Transverse colon (tissue), 4 donors: ENCODE measurements at regions not wholly inside any gene's neighbourhood (a gene's known extent, or its start where the extent isn't known, plus 50 kb on each side); places are given as distances from the start of the nearest gene placed in this dataset.

Experiments used
- DNase-seq: peaks from one replicate; pipeline ENCODE4 v3.0.0-alpha.2; 2019
- H3K27ac ChIP-seq, 4 donors: fragments of 200-600 bp; sonication (generic); 2 replicates each; pipeline ENCODE4 v1.5.1; 2016 to 2018; ENCODE audit warnings: inconsistent platforms in 4 of 4
- H3K27me3 ChIP-seq: fragments of 200-600 bp; sonication (generic); 2 replicates; pipeline ENCODE4 v1.5.1; 2017; ENCODE audit warnings: inconsistent platforms
- H3K36me3 ChIP-seq, 4 donors: fragments of 200-600 bp; sonication (generic); 2 replicates each; pipeline ENCODE4 v1.5.1; 2017 to 2019; ENCODE audit warnings: inconsistent platforms in 4 of 4
- H3K4me1 ChIP-seq, 4 donors: fragments of 200-600 bp; sonication (generic); 2 replicates each; pipeline ENCODE4 v1.5.1; 2017 to 2020; ENCODE audit warnings: inconsistent platforms in 4 of 4
- H3K4me3 ChIP-seq, 4 donors: fragments of 200-600 bp; sonication (generic); 1 replicate in 1 of 4; 2 replicates in 3 of 4; pipeline versions ENCODE4 v1.5.1 to v1.6.1; 2017 to 2019; ENCODE audit warnings: inconsistent platforms in 4 of 4
- H3K9me3 ChIP-seq, 2 donors: fragments of 200-600 bp; sonication (generic); 2 replicates each; pipeline ENCODE4 v1.5.1; 2017 to 2019; ENCODE audit warnings: inconsistent platforms in 2 of 2
- EP300 ChIP-seq: sonication (generic); formaldehyde crosslinking; IDR thresholded peaks from one replicate; pipeline ENCODE4 v1.6.1; 2017; ENCODE audit warnings: antibody characterized with exemption, low read depth
- POLR2A ChIP-seq: fragments of 450-650 bp; IDR thresholded peaks from one replicate; pipeline ENCODE4 v1.6.1; 2016; ENCODE audit warnings: antibody characterized with exemption, mild to moderate bottlenecking, moderate library complexity
- POLR2AphosphoS5 ChIP-seq, 3 donors: sonication (generic); formaldehyde crosslinking; IDR thresholded peaks; one replicate each; pipeline ENCODE4 v1.6.1; 2016; ENCODE audit warnings: antibody characterized with exemption in 3 of 3
- WGBS, 2 donors: methylation state at CpG; one replicate each; pipeline ENCODE4 v1.1.5; 2018; ENCODE audit warnings: low coverage in 1 of 2; 5-methylcytosine and 5-hydroxymethylcytosine counted together
- in situ Hi-C, 4 donors: fragments of 200-750 bp; cut with MboI; loops; one replicate each; pipeline versions ENCODE4 v1.15.0 to v1.15.1; 2017; ENCODE audit warnings: low sequenced_read_pairs in 3 of 4, low pct_ligation_motif_present in 1 of 4, low pct_unique_long_range_greater_than_20kb in 1 of 4
- intact Hi-C: fragments of 100-400 bp; cut with DNase I; formaldehyde crosslinking; loops from one replicate; pipeline ENCODE4 v1.15.1; 2023; ENCODE audit warnings: low total_unique reads
- TF ChIP-seq, protein P1 (sequence below), 5 experiments: fragments of 200-600 bp in 3 of 5; fragments of 450-650 bp in 2 of 5; sonication (generic) in 3 of 5; IDR thresholded peaks; 1 replicate in 2 of 5; 2 replicates in 3 of 5; pipeline ENCODE4 v1.5.1; 2016 to 2017; ENCODE audit warnings: antibody characterized with exemption in 5 of 5, inconsistent platforms in 3 of 5, mild to moderate bottlenecking in 2 of 5, moderate library complexity in 1 of 5

DNA sequence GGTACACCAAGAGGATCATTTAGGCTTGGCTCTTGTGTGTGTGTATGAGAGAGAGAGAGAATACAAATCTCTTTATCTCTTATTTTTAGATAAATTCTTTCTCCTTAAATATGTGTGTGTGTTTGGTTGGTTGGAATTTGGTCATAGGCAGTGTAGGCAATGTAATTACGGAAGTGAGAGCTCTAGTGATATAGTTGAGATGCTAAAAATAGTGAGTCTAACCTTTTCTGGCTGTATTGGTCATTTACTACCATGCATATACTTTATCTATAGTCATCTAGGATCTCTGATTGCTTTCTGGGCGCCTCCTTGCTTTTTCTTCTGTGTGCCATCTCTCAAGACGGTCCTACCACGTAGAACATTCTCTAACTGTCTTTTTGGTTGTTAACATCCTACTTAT lies 250.2 kb downstream of the NUF2 start:
- TF ChIP-seq, protein P1, sequence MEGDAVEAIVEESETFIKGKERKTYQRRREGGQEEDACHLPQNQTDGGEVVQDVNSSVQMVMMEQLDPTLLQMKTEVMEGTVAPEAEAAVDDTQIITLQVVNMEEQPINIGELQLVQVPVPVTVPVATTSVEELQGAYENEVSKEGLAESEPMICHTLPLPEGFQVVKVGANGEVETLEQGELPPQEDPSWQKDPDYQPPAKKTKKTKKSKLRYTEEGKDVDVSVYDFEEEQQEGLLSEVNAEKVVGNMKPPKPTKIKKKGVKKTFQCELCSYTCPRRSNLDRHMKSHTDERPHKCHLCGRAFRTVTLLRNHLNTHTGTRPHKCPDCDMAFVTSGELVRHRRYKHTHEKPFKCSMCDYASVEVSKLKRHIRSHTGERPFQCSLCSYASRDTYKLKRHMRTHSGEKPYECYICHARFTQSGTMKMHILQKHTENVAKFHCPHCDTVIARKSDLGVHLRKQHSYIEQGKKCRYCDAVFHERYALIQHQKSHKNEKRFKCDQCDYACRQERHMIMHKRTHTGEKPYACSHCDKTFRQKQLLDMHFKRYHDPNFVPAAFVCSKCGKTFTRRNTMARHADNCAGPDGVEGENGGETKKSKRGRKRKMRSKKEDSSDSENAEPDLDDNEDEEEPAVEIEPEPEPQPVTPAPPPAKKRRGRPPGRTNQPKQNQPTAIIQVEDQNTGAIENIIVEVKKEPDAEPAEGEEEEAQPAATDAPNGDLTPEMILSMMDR (IDR thresholded peaks at IDR 0.05) = no peak
- TF ChIP-seq POLR2AphosphoS5 (IDR thresholded peaks at IDR 0.05) = no peak
- TF ChIP-seq EP300 = no peak
- TF ChIP-seq POLR2A = no peak
- in situ Hi-C loops (no loop called here), intact Hi-C loops (no loop called here)
- Histone ChIP-seq H3K27me3 (no peaks in the 10 kb centered on the region), H3K4me3 (no peak overlapping the region), H3K27ac (no peak overlapping the region), H3K4me1 (no peaks in the 10 kb centered on the region), H3K9me3 (no peaks in the 10 kb centered on the region), H3K36me3 (no peaks in the 10 kb centered on the region)
- no peak for DNase-seq
- 85 to 91% methylated on average over 4 of the region's 4 CpGs for WGBS, 2 donors

DNA sequence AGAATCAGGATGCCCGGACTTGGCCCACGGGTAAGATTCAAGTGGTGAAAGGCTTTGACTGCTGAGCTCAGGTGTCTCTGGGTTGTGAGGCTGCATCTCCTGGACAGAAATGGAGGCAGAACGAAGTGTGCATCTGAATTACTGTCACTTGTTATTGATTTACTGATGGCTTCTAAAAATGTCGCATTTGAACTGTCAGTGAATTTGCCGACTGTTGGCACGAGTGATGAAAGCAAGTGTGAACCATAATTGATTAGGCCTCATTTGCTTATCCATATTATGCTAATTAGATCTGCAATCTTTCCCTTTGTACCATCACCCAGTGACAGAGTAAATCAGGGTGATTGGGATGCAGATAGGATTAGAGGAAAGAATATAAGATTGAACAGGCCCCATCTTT lies 252.4 kb downstream of the NUF2 start:
- intact Hi-C loops = no loop called here
- DNase-seq = no peak
- Histone ChIP-seq H3K4me1 (no peaks in the 10 kb centered on the region), H3K27me3 (no peaks in the 10 kb centered on the region), H3K36me3 (no peaks in the 10 kb centered on the region), H3K4me3 (no peak overlapping the region), H3K27ac (no peak overlapping the region), H3K9me3 (no peaks in the 10 kb centered on the region)
- TF ChIP-seq EP300 (no peak), POLR2A (no peak), POLR2AphosphoS5 (IDR thresholded peaks at IDR 0.05) (no peak)
- TF ChIP-seq, protein P1 (IDR thresholded peaks at IDR 0.05) = no peak
- 86 to 92% methylated on average over 6 of the region's 6 CpGs for WGBS, 2 donors
- in situ Hi-C loops = no loop called here

DNA sequence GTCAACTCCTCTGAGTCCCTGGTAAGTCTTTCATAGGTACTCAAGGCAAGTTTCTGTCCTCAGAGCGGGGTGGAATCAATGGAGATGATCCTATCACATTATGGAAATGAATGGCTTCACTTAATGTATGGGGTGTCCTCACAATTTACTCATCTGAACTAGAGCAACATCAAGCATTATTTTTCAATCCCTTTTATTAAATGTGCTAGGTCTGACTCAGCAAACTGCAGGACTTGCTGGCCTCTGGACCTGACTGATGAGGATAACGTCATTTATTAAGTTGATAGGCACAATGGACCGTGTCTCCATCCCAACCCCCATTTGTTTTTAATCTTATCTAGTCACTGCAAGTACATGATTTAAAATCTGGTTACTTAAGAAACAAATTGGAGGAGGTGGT lies 259.2 kb downstream of the NUF2 start:
- intact Hi-C loops (no loop called here), in situ Hi-C loops (no loop called here)
- Histone ChIP-seq H3K4me3 (no peak overlapping the region), H3K27ac (no peak overlapping the region), H3K27me3 (no peaks in the 10 kb centered on the region), H3K9me3 (no peaks in the 10 kb centered on the region), H3K36me3 (no peaks in the 10 kb centered on the region), H3K4me1 (peaks cover 0 to 3% (median 0%) of the 10 kb centered on the region in 4 donors)
- 72 to 75% methylated on average over 2 to 3 of the region's 3 CpGs for WGBS, 2 donors
- no peak for DNase-seq
- TF ChIP-seq EP300 = no peak
- TF ChIP-seq, protein P1 (IDR thresholded peaks at IDR 0.05) = no peak
- TF ChIP-seq POLR2A = no peak
- TF ChIP-seq POLR2AphosphoS5 (IDR thresholded peaks at IDR 0.05) = no peak

DNA sequence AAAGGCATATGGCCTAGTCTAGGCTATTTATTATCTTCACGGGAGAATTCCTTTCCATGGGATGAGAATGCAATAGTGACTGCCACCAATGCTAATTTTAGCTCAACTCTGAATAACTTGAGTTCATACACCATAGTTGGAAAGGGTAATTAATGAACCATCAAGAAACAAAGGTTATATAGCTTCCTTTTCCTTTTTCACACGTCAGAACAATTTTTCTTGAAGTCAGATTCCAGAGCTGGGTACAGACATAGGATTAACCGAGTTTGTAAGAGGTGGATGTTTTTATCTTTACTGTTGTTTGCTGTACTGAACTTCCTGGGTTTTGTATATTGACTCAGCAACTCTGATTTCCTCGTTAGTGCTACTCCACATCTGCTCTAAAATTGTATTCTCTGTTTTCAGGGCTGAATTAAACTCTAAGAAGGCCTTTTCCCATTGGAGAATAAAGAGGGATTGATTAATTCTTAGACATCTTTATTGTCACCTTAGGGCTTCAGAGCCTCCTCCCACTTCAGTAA lies 262.0 kb downstream of the NUF2 start:
- no peaks in the 10 kb centered on the region for H3K36me3 ChIP-seq
- H3K27me3 ChIP-seq = no peaks in the 10 kb centered on the region
- no peak overlapping the region for H3K27ac ChIP-seq
- H3K4me1 ChIP-seq = peaks cover 0 to 3% (median 0%) of the 10 kb centered on the region in 4 donors
- no peaks in the 10 kb centered on the region for H3K9me3 ChIP-seq
- no peak for DNase-seq
- in situ Hi-C loops (no loop called here), intact Hi-C loops (no loop called here)
- no peak overlapping the region for H3K4me3 ChIP-seq
- 35 to 42% methylated on average over 3 to 4 of the region's 4 CpGs for WGBS, 2 donors
- TF ChIP-seq, protein P1 (IDR thresholded peaks at IDR 0.05) = no peak
- TF ChIP-seq POLR2AphosphoS5 (IDR thresholded peaks at IDR 0.05) = no peak
- no peak for TF ChIP-seq EP300
- no peak for TF ChIP-seq POLR2A
